MM.1S (cell line): ENCODE measurements at regions not wholly inside any gene's neighbourhood (a gene's known extent, or its start where the extent isn't known, plus 50 kb on each side); places are given as distances from the start of the nearest gene placed in this dataset.

Experiments
- EZH2 ChIP-seq: fragments of 300-600 bp; sonication (generic); optimal IDR thresholded peaks from 2 replicates; pipeline ENCODE3; 2017; ENCODE audit warnings: low read depth, mild to moderate bottlenecking, antibody characterized with exemption, low read length, mixed read lengths
- EZH2phosphoT487 ChIP-seq: fragments of 300-600 bp; sonication (generic); IDR thresholded peaks from 2 replicates; pipeline ENCODE4 v1.6.1; 2018; ENCODE audit warnings: antibody characterized with exemption, low read length
- TF ChIP-seq, protein P1 (sequence below): fragments of 300-600 bp; sonication (generic); IDR thresholded peaks from 2 replicates; pipeline ENCODE4 v1.5.1; 2016; ENCODE audit warnings: antibody characterized with exemption, low read length, mixed read lengths

DNA sequence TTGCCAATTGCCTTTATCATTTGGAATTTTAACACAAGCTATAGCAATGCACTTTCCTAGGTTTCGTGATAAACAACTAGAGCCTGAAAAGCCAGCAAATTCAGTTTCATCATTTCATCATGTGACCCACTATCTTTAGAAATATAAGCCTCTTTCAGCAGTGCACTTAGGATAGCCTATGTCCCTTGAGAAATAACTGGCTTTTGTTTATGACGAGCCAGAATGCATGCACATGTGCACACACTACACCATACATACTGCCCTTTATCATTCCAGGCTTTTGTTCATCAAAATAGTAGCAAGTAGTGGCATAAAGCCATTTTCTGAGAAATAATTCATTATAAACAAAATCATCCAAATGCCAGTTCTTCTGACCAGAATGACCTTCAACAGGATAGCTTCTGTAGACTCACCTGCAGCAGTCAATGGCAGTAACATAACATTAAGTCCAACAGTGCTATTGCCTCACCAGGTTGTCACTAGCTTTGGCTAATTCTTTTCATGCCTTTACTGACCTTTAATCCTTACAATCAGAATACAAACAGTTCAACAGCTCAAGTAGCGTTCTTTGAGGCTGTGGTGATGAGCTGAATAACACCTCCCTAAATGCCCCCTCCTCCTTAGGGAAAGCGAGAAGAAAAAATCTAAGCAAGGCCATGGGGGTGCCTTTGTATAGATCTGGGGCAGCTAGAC lies 132.3 kb upstream of the SMARCA2 start:
- TF ChIP-seq, protein P1, sequence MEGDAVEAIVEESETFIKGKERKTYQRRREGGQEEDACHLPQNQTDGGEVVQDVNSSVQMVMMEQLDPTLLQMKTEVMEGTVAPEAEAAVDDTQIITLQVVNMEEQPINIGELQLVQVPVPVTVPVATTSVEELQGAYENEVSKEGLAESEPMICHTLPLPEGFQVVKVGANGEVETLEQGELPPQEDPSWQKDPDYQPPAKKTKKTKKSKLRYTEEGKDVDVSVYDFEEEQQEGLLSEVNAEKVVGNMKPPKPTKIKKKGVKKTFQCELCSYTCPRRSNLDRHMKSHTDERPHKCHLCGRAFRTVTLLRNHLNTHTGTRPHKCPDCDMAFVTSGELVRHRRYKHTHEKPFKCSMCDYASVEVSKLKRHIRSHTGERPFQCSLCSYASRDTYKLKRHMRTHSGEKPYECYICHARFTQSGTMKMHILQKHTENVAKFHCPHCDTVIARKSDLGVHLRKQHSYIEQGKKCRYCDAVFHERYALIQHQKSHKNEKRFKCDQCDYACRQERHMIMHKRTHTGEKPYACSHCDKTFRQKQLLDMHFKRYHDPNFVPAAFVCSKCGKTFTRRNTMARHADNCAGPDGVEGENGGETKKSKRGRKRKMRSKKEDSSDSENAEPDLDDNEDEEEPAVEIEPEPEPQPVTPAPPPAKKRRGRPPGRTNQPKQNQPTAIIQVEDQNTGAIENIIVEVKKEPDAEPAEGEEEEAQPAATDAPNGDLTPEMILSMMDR = no peak
- TF ChIP-seq EZH2phosphoT487 = no peak
- TF ChIP-seq EZH2 = no peak
